SK-N-MC (cell line): ENCODE measurements at regions not wholly inside any gene's neighbourhood (a gene's known extent, or its start where the extent isn't known, plus 50 kb on each side); places are given as distances from the start of the nearest gene placed in this dataset.

Experiments used
- EZH2 ChIP-seq: fragments of 200-600 bp; sonication (generic); IDR thresholded peaks from one replicate; pipeline ENCODE4 v1.6.1; 2017; ENCODE audit warnings: antibody characterized with exemption
- FOXP2 ChIP-seq: optimal IDR thresholded peaks from 2 replicates; pipeline ENCODE3; 2011; ENCODE audit warnings: mild to moderate bottlenecking, moderate library complexity; ENCODE audit not compliant: insufficient read depth; ENCODE audit errors: extremely low read length, control extremely low read depth
- POLR2AphosphoS5 ChIP-seq: IDR thresholded peaks from 2 replicates; pipeline ENCODE4 v1.6.1; 2012; ENCODE audit warnings: mild to moderate bottlenecking, low read depth, low read length, borderline replicate concordance

DNA sequence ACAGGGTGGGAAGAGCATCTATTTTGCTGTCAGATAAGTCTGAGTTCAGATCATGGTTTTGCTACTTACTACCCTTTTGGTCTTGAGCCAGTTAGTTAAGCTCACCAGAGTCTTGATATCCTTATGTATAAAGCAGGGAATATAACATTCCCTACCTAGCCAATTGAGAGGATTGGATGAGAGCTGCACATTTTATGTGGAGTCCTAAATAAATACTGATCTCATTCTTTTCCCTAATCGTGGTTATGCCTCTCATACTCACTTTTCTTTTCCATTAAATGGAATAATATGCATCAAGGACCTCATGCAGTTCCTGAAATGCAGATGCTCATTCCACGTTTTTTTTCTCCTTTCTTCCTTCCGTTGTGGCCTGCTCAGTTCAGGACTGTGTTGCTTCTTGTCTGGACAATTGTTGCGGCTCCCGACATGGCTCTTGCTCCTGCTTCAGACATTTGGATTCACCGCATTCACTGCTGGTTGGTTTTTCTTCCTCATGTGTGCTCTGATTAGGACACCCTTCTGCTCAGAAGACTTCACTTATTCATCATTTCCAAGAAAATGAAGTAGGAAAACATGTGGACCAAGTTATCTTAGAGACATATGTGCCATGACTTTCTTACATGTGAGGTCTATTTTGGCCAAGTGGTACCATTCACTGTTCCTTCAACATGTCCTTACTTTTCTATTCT, 90.2 kb downstream of the NFKBIZ start:
- TF ChIP-seq POLR2AphosphoS5 (no peak), EZH2 (no peak), FOXP2 (no peak)
